Epithelial cell of proximal tubule (primary cell): ENCODE measurements at regions not wholly inside any gene's neighbourhood (a gene's known extent, or its start where the extent isn't known, plus 50 kb on each side); places are given as distances from the start of the nearest gene placed in this dataset.

Source experiments
- DNase-seq: peaks from one replicate; pipeline ENCODE4 v3.0.0-alpha.2; 2011; ENCODE audit warnings: low read depth
- H3K4me3 ChIP-seq: 2 replicates; pipeline ENCODE4 v1.5.1; 2011; ENCODE audit warnings: low read depth, mild to moderate bottlenecking, low read length
- TF ChIP-seq, protein P1 (sequence below): conservative IDR thresholded peaks from 2 replicates; pipeline ENCODE4 v1.5.1; 2012; ENCODE audit warnings: low read depth, mild to moderate bottlenecking, low read length

DNA sequence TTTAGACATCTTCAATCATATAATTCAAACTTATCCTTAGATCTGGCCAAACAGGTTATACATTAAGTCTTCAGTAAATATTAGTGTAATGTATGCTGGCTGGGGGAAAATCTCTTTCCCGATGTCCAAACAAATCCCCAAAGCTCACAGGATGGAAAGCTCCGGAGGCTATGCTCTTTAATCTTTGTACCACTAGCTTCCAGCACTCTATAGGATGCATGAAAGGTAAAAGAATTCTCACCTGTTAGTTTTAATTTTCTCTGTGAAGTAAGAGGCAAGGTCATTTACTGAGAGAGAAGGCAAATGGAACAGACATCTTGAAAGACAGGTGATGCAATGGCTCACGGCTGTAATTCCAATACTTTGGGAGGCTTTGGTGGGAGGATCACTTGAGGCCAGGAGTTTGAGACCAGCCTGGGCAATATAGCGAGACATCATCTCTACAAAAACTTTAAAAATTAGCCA lies 99.8 kb upstream of the KIF5B start:
- no peak for DNase-seq
- no peak overlapping the region for H3K4me3 ChIP-seq
- TF ChIP-seq, protein P1, sequence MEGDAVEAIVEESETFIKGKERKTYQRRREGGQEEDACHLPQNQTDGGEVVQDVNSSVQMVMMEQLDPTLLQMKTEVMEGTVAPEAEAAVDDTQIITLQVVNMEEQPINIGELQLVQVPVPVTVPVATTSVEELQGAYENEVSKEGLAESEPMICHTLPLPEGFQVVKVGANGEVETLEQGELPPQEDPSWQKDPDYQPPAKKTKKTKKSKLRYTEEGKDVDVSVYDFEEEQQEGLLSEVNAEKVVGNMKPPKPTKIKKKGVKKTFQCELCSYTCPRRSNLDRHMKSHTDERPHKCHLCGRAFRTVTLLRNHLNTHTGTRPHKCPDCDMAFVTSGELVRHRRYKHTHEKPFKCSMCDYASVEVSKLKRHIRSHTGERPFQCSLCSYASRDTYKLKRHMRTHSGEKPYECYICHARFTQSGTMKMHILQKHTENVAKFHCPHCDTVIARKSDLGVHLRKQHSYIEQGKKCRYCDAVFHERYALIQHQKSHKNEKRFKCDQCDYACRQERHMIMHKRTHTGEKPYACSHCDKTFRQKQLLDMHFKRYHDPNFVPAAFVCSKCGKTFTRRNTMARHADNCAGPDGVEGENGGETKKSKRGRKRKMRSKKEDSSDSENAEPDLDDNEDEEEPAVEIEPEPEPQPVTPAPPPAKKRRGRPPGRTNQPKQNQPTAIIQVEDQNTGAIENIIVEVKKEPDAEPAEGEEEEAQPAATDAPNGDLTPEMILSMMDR, result no peak

DNA sequence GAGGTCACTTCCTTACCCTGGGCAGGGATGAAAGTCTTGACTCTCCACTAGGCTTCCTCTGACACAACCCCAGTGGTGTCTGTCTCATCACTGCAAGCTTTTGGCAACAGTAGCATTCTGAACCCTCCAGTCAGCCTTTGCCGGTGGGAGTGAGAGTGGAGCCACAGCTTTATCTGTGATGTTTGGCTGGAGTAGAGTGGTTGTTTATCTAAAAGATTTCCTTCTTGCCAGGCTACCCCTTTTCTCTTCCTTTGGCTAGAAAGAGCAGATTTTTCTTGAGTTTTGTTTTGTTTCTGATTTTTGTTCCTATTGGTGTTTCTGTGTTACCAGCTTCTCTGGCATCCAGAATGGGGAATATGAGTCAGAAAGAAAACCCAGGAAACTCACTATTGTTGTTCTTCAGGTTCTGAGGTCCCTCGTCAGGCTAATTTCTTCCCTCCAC lies 98.9 kb upstream of the KIF5B start:
- TF ChIP-seq, protein P1, result no peak
- DNase-seq, result no peak
- no peak overlapping the region for H3K4me3 ChIP-seq

DNA sequence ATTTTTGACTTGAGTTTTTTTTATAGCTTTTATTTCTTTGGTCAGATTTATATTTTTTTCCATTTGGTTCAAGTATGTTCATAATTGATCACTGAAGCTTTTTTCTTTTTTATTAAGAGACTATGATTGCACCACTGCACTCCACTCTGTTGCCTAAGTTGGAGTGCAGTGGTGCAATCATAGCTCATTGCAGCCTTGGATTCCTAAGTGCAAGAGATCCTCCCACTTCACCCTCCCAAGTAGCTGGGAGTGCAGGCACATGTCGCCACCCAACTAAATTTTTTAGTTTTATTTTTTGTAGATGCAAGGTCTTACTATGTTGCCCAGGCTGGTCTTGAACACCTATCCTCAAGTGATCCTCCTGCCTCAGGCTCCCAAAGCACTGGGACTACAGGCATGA lies 97.7 kb upstream of the KIF5B start:
- TF ChIP-seq, protein P1, result no peak
- no peak overlapping the region for H3K4me3 ChIP-seq
- DNase-seq, result no peak

DNA sequence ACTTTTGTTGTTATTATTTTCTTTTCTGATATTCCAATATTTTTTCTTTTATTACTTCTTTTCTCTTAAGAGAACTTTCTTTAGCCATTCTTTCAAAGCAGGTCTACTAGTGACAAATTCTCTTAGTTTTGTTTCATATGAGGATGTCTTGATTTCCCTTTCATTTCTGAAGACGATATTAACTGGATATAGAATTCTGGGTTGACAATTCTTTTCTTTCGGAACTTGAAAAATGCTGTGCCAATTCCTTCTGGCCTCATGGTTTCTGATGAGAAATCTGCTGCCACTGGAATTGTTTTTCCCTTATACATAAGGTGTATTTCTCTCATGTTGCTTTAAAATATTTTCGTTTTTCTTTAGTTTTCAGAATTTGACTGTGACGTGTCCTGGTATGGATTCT lies 97.0 kb upstream of the KIF5B start:
- TF ChIP-seq, protein P1, result no peak
- no peak overlapping the region for H3K4me3 ChIP-seq
- DNase-seq, result no peak

DNA sequence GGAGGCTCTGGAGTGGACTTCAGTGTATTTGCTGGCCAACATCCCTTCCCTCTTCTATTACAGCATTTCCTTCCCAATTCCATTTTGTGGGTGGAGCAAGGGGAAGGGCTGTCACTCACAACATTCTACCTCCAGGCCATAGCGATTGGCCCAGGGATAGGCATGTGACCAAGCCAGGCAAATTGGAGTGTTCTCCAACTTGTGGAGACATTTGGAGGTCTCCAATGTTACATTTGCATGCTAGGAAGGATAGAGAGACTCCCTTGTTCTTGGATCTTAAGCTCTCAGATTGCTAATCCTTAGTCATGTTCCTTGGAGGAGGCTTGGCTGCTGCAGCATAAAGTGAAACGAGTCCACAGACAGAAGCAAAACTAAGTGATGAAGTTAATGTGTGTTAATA lies 95.6 kb upstream of the KIF5B start:
- TF ChIP-seq, protein P1, result no peak
- no peak for DNase-seq
- H3K4me3 ChIP-seq, result no peak overlapping the region

DNA sequence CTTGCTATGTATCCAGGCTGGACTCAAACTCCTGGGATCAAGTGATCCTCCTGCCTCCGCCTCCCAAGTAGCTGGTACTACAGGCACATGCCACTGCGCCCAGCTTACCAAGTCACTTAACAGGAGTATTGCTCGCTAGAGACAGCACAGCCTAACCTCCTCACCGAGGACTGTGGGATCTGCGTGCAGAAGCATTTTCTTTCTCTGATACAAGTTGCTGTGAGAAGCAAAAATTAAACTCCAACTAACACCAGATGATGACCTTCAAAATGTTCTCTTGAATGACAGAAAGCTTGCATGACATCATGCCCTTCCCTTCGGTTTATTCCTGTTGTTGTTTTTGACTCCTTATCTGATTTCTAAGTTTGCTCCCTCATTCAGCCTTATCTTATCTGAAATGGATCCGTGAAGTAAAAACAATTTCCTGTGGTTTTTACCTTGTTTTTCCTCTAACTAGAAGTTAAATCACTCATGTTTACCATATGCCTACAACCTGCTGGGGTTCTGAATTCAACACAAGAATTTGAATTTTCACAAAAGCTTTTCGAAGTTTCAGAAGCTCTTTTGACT lies 94.4 kb upstream of the KIF5B start:
- H3K4me3 ChIP-seq, result no peak overlapping the region
- DNase-seq, result no peak
- TF ChIP-seq, protein P1, result no peak

DNA sequence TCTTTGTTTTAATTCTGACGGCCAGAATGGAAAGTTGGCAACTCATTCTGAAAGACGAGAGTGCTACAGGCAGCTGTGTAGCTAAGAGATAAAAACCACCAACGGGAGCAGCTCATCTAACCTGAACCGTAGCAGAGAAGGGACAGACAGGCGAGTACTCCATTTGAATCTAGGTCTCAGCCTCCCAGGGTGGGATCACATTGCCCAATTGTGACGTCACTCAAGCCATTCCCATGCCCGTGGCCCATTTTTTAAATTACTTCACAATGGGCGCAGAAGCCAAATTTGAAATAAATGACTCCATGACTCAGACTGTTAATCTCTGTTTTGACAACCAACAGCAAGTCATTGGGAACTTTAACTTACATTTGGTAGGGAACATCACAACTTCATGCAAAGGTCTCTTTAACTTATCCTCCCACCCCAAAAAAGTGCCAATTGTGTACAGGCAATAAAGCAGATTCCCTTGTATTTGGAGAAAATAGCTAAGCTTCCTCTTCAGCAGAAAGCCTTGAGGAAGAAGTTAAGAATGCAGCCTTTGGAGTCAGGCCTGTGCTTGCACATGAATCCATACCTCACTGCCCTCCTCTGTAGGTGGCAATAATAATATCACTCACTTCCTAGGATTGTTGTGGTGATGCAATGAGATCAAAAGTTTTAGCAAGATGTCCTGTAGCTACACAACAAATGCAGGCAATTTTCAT lies 93.2 kb upstream of the KIF5B start:
- DNase-seq, result peak; percentile 69
- H3K4me3 ChIP-seq, result no peak overlapping the region
- TF ChIP-seq, protein P1, result no peak
